ENCODE measurements at regions not wholly inside any gene's neighbourhood (a gene's known extent, or its start where the extent isn't known, plus 50 kb on each side); places are given as distances from the start of the nearest gene placed in this dataset.

DNA sequence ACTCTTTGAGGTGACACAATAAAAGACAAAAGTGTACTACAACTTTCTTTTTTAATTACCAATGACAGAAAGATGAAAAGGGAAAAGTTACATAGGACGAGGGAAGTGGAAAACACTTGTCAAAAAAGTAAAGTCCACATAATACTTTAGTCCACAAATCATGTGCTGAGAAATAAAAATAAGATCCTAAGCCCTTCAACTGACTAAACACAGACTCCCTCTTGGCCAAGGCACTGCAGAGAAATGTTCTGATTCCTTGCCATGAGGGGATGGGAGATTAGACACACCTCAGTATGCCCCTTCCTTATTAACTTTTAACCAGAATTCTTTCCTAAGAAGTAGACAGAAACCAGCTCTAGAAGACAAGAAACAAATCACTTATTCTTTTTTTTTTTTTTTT, 59.5 kb upstream of the TGFBR2 start:
- TF ChIP-seq, protein P1, sequence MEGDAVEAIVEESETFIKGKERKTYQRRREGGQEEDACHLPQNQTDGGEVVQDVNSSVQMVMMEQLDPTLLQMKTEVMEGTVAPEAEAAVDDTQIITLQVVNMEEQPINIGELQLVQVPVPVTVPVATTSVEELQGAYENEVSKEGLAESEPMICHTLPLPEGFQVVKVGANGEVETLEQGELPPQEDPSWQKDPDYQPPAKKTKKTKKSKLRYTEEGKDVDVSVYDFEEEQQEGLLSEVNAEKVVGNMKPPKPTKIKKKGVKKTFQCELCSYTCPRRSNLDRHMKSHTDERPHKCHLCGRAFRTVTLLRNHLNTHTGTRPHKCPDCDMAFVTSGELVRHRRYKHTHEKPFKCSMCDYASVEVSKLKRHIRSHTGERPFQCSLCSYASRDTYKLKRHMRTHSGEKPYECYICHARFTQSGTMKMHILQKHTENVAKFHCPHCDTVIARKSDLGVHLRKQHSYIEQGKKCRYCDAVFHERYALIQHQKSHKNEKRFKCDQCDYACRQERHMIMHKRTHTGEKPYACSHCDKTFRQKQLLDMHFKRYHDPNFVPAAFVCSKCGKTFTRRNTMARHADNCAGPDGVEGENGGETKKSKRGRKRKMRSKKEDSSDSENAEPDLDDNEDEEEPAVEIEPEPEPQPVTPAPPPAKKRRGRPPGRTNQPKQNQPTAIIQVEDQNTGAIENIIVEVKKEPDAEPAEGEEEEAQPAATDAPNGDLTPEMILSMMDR (IDR thresholded peaks at IDR 0.05) = no peak
- TF ChIP-seq POLR2AphosphoS5 (IDR thresholded peaks at IDR 0.05; ENCODE audit: low read depth, low read length) (no peak), SIN3A (IDR thresholded peaks at IDR 0.05; ENCODE audit: borderline replicate concordance, insufficient read depth, low read depth, low read length) (no peak)
- TF ChIP-seq, protein P2, sequence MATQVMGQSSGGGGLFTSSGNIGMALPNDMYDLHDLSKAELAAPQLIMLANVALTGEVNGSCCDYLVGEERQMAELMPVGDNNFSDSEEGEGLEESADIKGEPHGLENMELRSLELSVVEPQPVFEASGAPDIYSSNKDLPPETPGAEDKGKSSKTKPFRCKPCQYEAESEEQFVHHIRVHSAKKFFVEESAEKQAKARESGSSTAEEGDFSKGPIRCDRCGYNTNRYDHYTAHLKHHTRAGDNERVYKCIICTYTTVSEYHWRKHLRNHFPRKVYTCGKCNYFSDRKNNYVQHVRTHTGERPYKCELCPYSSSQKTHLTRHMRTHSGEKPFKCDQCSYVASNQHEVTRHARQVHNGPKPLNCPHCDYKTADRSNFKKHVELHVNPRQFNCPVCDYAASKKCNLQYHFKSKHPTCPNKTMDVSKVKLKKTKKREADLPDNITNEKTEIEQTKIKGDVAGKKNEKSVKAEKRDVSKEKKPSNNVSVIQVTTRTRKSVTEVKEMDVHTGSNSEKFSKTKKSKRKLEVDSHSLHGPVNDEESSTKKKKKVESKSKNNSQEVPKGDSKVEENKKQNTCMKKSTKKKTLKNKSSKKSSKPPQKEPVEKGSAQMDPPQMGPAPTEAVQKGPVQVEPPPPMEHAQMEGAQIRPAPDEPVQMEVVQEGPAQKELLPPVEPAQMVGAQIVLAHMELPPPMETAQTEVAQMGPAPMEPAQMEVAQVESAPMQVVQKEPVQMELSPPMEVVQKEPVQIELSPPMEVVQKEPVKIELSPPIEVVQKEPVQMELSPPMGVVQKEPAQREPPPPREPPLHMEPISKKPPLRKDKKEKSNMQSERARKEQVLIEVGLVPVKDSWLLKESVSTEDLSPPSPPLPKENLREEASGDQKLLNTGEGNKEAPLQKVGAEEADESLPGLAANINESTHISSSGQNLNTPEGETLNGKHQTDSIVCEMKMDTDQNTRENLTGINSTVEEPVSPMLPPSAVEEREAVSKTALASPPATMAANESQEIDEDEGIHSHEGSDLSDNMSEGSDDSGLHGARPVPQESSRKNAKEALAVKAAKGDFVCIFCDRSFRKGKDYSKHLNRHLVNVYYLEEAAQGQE (IDR thresholded peaks at IDR 0.05; ENCODE audit: insufficient read depth in 1 of 2, low read depth in 2 of 2, low read length in 1 of 2) = no peak

Measured in Panc1 (cell line).